ENCODE measurements at regions not wholly inside any gene's neighbourhood (a gene's known extent, or its start where the extent isn't known, plus 50 kb on each side); places are given as distances from the start of the nearest gene placed in this dataset.
"Not testable (repeated sequence)": the region's sequence is repeated elsewhere in the genome, so short reads cannot be mapped to it uniquely, and the experiment has no call there.

- no peak for DNase-seq (ENCODE audit: low read depth, low spot score)
Measured at GRCh38 chr14:22105006-22105623, 431.5 kb upstream of the OR4E1 start.

GRCh38 chr14:22100764-22101120 lies 427.1 kb upstream of the OR4E1 start:
- DNase-seq (ENCODE audit: low read depth, low spot score): not testable (repeated sequence)

- no peak for DNase-seq (ENCODE audit: low read depth, low spot score)
Measured at GRCh38 chr14:22099942-22100763, 426.5 kb upstream of the OR4E1 start.

- DNase-seq (ENCODE audit: low read depth, low spot score): no peak
Measured at GRCh38 chr14:22098435-22098834, 424.8 kb upstream of the OR4E1 start.

- no peak for DNase-seq (ENCODE audit: low read depth, low spot score)
Measured at GRCh38 chr14:22097586-22098292, 424.1 kb upstream of the OR4E1 start.

GRCh38 chr14:22097072-22097471 lies 423.5 kb upstream of the OR4E1 start:
- no peak for DNase-seq (ENCODE audit: low read depth, low spot score)

- no peak for DNase-seq (ENCODE audit: low read depth, low spot score)
Measured at GRCh38 chr14:22096514-22096895, 422.9 kb upstream of the OR4E1 start.

- no peak for DNase-seq (ENCODE audit: low read depth, low spot score)
Measured at GRCh38 chr14:22095860-22096513, 422.4 kb upstream of the OR4E1 start.

- DNase-seq (ENCODE audit: low read depth, low spot score): no peak
Measured at GRCh38 chr14:22089940-22090339, 416.3 kb upstream of the OR4E1 start.

- DNase-seq (ENCODE audit: low read depth, low spot score): no peak
Measured at GRCh38 chr14:22088614-22089342, 415.2 kb upstream of the OR4E1 start.

GRCh38 chr14:22086131-22086530 lies 412.5 kb upstream of the OR4E1 start:
- DNase-seq (ENCODE audit: low read depth, low spot score): no peak

- DNase-seq (ENCODE audit: low read depth, low spot score): no peak
Measured at GRCh38 chr14:22084393-22085281, 411.0 kb upstream of the OR4E1 start.

- no peak for DNase-seq (ENCODE audit: low read depth, low spot score)
Measured at GRCh38 chr14:22081337-22081736, 407.7 kb upstream of the OR4E1 start.

GRCh38 chr14:22079766-22080165 lies 406.1 kb upstream of the OR4E1 start:
- no peak for DNase-seq (ENCODE audit: low read depth, low spot score)

- DNase-seq (ENCODE audit: low read depth, low spot score): no peak
Measured at GRCh38 chr14:22073801-22074200, 400.2 kb upstream of the OR4E1 start.

- DNase-seq (ENCODE audit: low read depth, low spot score): no peak
Measured at GRCh38 chr14:22071006-22071405, 397.4 kb upstream of the OR4E1 start.

- DNase-seq (ENCODE audit: low read depth, low spot score): no peak
Measured at GRCh38 chr14:22070119-22070982, 396.7 kb upstream of the OR4E1 start.

- DNase-seq (ENCODE audit: low read depth, low spot score): no peak
Measured at GRCh38 chr14:22065347-22065746, 391.7 kb upstream of the OR4E1 start.

- no peak for DNase-seq (ENCODE audit: low read depth, low spot score)
Measured at GRCh38 chr14:22059201-22059600, 385.6 kb upstream of the OR4E1 start.

GRCh38 chr14:22052795-22053194 lies 379.2 kb upstream of the OR4E1 start:
- no peak for DNase-seq (ENCODE audit: low read depth, low spot score)

Measured in activated naive CD8-positive, alpha-beta T cell treated with anti-CD3 and anti-CD28 coated beads, Interleukin-2, amount 50 U/mL, for 16 hours (primary cell).